Mesenchymal stem cell (in vitro differentiated cells and primary cell): ENCODE measurements at regions not wholly inside any gene's neighbourhood (a gene's known extent, or its start where the extent isn't known, plus 50 kb on each side); places are given as distances from the start of the nearest gene placed in this dataset.

Source experiments
- DNase-seq: peaks from one replicate; pipeline ENCODE4 v3.0.0-alpha.2; 2013
- H2AFZ ChIP-seq: one replicate; pipeline ENCODE4 v1.6.1; 2013; ENCODE audit warnings: low read depth, mild to moderate bottlenecking, control low read depth, inconsistent platforms, low read length, moderate library complexity
- H2AK5ac ChIP-seq: 2 replicates; pipeline ENCODE4 v1.6.1; 2013; ENCODE audit warnings: low read length, moderate library complexity, mild to moderate bottlenecking, inconsistent platforms; ENCODE audit not compliant: severe bottlenecking
- H2BK120ac ChIP-seq: one replicate; pipeline ENCODE4 v1.6.1; 2013; ENCODE audit warnings: low read depth, mild to moderate bottlenecking, inconsistent platforms, low read length, moderate library complexity
- H2BK12ac ChIP-seq, 2 experiments: one replicate each; pipeline ENCODE4 v1.6.1; 2013; ENCODE audit warnings: inconsistent platforms in 2 of 2, low read length in 2 of 2, mild to moderate bottlenecking in 2 of 2, moderate library complexity in 2 of 2, control low read depth in 1 of 2
- H2BK15ac ChIP-seq: one replicate; pipeline ENCODE4 v1.6.1; 2013; ENCODE audit warnings: mild to moderate bottlenecking, low read depth, inconsistent platforms; ENCODE audit not compliant: poor library complexity, severe bottlenecking
- H2BK5ac ChIP-seq: 2 replicates; pipeline ENCODE4 v1.6.1; 2013; ENCODE audit warnings: low read depth, mild to moderate bottlenecking, low read length, control low read depth, inconsistent platforms; ENCODE audit not compliant: poor library complexity, severe bottlenecking
- H3K14ac ChIP-seq, 2 experiments: one replicate each; pipeline ENCODE4 v1.6.1; 2013; ENCODE audit warnings: inconsistent platforms in 2 of 2, low read length in 2 of 2, control low read depth in 1 of 2, mild to moderate bottlenecking in 1 of 2, moderate library complexity in 1 of 2
- H3K18ac ChIP-seq, 2 experiments: one replicate each; pipeline ENCODE4 v1.6.1; 2013; ENCODE audit warnings: inconsistent platforms in 2 of 2, low read length in 2 of 2, control low read depth in 1 of 2, low read depth in 1 of 2, mild to moderate bottlenecking in 1 of 2
- H3K23ac ChIP-seq, 2 experiments: one replicate each; pipeline ENCODE4 v1.6.1; 2013; ENCODE audit warnings: inconsistent platforms in 2 of 2, low read length in 2 of 2, mild to moderate bottlenecking in 2 of 2, moderate library complexity in 2 of 2, control low read depth in 1 of 2
- H3K27ac ChIP-seq: 2 replicates; pipeline ENCODE4 v1.5.1; 2013; ENCODE audit warnings: mild to moderate bottlenecking, moderate library complexity, low read length, control low read depth, inconsistent platforms; ENCODE audit not compliant: poor library complexity, severe bottlenecking
- H3K27me3 ChIP-seq, 2 experiments: 2 replicates each; pipeline versions ENCODE4 v1.6.1 to v1.7.0; 2013; ENCODE audit warnings: low read length in 2 of 2, mild to moderate bottlenecking in 2 of 2, moderate library complexity in 2 of 2, control low read depth in 1 of 2, inconsistent platforms in 1 of 2; ENCODE audit not compliant: control insufficient read depth in 1 of 2, insufficient read depth in 1 of 2
- H3K36me3 ChIP-seq, 2 experiments: 2 replicates each; pipeline versions ENCODE4 v1.6.1 to v1.7.0; 2013; ENCODE audit warnings: low read length in 2 of 2, control low read depth in 1 of 2, inconsistent platforms in 1 of 2, low read depth in 1 of 2, mild to moderate bottlenecking in 1 of 2; ENCODE audit not compliant: insufficient read depth in 2 of 2, control insufficient read depth in 1 of 2
- H3K4ac ChIP-seq, 2 experiments: one replicate each; pipeline ENCODE4 v1.6.1; 2013; ENCODE audit warnings: inconsistent platforms in 2 of 2, low read length in 2 of 2, mild to moderate bottlenecking in 2 of 2, moderate library complexity in 2 of 2, control low read depth in 1 of 2, low read depth in 1 of 2
- H3K4me1 ChIP-seq: 2 replicates; pipeline ENCODE4 v1.6.1; 2013; ENCODE audit warnings: low read depth, low read length, control low read depth; ENCODE audit not compliant: control insufficient read depth, insufficient read depth
- H3K4me2 ChIP-seq: 2 replicates; pipeline ENCODE4 v1.6.1; 2013; ENCODE audit warnings: low read length, mild to moderate bottlenecking, inconsistent platforms; ENCODE audit not compliant: poor library complexity, severe bottlenecking
- H3K4me3 ChIP-seq, 2 experiments: 2 replicates each; pipeline versions ENCODE4 v1.5.1 to v1.7.0; 2013; ENCODE audit warnings: low read length in 2 of 2, mild to moderate bottlenecking in 2 of 2, control low read depth in 1 of 2, low read depth in 1 of 2; ENCODE audit not compliant: insufficient read depth in 1 of 2
- H3K79me1 ChIP-seq: replicated peaks from 2 replicates; pipeline ENCODE4 v1.6.1; 2013; ENCODE audit warnings: mild to moderate bottlenecking, control low read depth, low read length, inconsistent platforms; ENCODE audit not compliant: poor library complexity, severe bottlenecking
- H3K9ac ChIP-seq: 2 replicates; pipeline ENCODE4 v1.7.0; 2013; ENCODE audit warnings: mild to moderate bottlenecking, low read length, moderate library complexity
- H3K9me3 ChIP-seq: 2 replicates; pipeline ENCODE4 v1.7.0; 2013; ENCODE audit warnings: mild to moderate bottlenecking, low read length; ENCODE audit not compliant: control insufficient read depth
- H4K8ac ChIP-seq: one replicate; pipeline ENCODE4 v1.6.1; 2013; ENCODE audit warnings: inconsistent platforms, mild to moderate bottlenecking, low read length, moderate library complexity
- H4K91ac ChIP-seq: one replicate; pipeline ENCODE4 v1.6.1; 2013; ENCODE audit warnings: mild to moderate bottlenecking, low read length, inconsistent platforms
- WGBS: methylation state at CpG from one replicate; pipeline ENCODE4 v1.1.7; 2013; ENCODE audit warnings: mixed read lengths; 5-methylcytosine and 5-hydroxymethylcytosine counted together

DNA sequence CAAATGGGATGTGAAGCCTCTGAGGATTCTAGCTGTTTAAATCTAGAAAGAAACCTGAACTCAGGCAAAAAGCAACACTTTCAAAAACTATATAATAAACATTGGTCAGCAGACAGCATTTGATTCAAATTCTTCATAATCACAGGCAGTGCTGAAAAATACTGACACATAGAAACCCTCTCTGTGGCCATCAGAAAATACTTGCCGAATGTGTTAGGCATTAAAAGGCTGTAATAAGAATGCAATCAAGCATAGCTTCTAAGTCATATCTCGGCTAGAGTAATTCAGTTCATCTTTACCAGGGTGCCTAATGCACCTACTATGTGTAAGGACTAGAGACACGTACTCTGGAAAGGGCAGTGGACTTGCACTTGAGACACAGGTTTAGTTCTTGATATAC, 405.3 kb upstream of the SGCD start:
- H3K18ac ChIP-seq = no peak overlapping the region
- H4K91ac ChIP-seq = no peak overlapping the region
- no peak for DNase-seq

GRCh38 chr5:155923784-155924183, 403.2 kb upstream of the SGCD start:
- H4K8ac ChIP-seq = no peak overlapping the region
- H2AFZ ChIP-seq = no peak overlapping the region
- no peaks in the 10 kb centered on the region for H3K79me1 ChIP-seq
- no peak overlapping the region for H3K4ac ChIP-seq
- no peak overlapping the region for H4K91ac ChIP-seq
- H3K27ac ChIP-seq = no peak overlapping the region
- no peak overlapping the region for H3K4me3 ChIP-seq
- H3K9ac ChIP-seq = no peak overlapping the region
- no peak overlapping the region for H3K14ac ChIP-seq
- peaks cover 2% of the 10 kb centered on the region for H3K4me1 ChIP-seq
- no peak for DNase-seq
- H2BK12ac ChIP-seq = no peak overlapping the region
- no peak overlapping the region for H2BK5ac ChIP-seq
- no peak overlapping the region for H2AK5ac ChIP-seq
- no peak overlapping the region for H3K4me2 ChIP-seq
- H3K23ac ChIP-seq = no peak overlapping the region
- H2BK120ac ChIP-seq = no peak overlapping the region
- WGBS = no CpG with 5 or more reads among the region's 1 CpG
- no peaks in the 10 kb centered on the region for H3K36me3 ChIP-seq
- H3K18ac ChIP-seq = no peak overlapping the region
- H3K9me3 ChIP-seq = no peaks in the 10 kb centered on the region
- H3K27me3 ChIP-seq = no peaks in the 10 kb centered on the region
- H2BK15ac ChIP-seq = no peak overlapping the region

More for the DNA sequence above, 405.3 kb upstream of the SGCD start:
- Histone ChIP-seq H2BK120ac (no peak overlapping the region), H3K4me2 (no peak overlapping the region), H3K23ac (no peak overlapping the region), H2AK5ac (no peak overlapping the region), H3K27ac (peak overlapping the region; percentile 43), H3K14ac (no peak overlapping the region), H3K4me1 (peaks cover 2% of the 10 kb centered on the region), H3K9me3 (no peaks in the 10 kb centered on the region), H2BK5ac (no peak overlapping the region), H3K36me3 (no peaks in the 10 kb centered on the region), H3K4me3 (no peak overlapping the region), H3K4ac (no peak overlapping the region), H2BK15ac (no peak overlapping the region), H4K8ac (no peak overlapping the region), H3K79me1 (no peaks in the 10 kb centered on the region), H3K9ac (no peak overlapping the region), H3K27me3 (no peaks in the 10 kb centered on the region), H2BK12ac (no peak overlapping the region), H2AFZ (no peak overlapping the region)
- WGBS = 58% methylated on average over 2 of the region's 3 CpGs

- H3K4me3 ChIP-seq = no peak overlapping the region
- H2AFZ ChIP-seq = no peak overlapping the region
- no peaks in the 10 kb centered on the region for H3K27me3 ChIP-seq
- H2BK5ac ChIP-seq = peak overlapping the region; percentile 68
- no peak overlapping the region for H4K8ac ChIP-seq
- no peak overlapping the region for H3K4ac ChIP-seq
- WGBS = 92% methylated on average over 1 of the region's 3 CpGs
- no peak overlapping the region for H3K18ac ChIP-seq
- no peak overlapping the region for H4K91ac ChIP-seq
- no peaks in the 10 kb centered on the region for H3K79me1 ChIP-seq
- no peaks in the 10 kb centered on the region for H3K36me3 ChIP-seq
- peak overlapping the region; percentile 85 for H3K27ac ChIP-seq
- H2BK12ac ChIP-seq = no peak overlapping the region
- no peak overlapping the region for H3K23ac ChIP-seq
- no peak overlapping the region for H2AK5ac ChIP-seq
- H2BK120ac ChIP-seq = no peak overlapping the region
- no peak overlapping the region for H3K14ac ChIP-seq
- H3K9ac ChIP-seq = no peak overlapping the region
- H2BK15ac ChIP-seq = no peak overlapping the region
- H3K9me3 ChIP-seq = no peaks in the 10 kb centered on the region
- no peaks in the 10 kb centered on the region for H3K4me1 ChIP-seq
- no peak for DNase-seq
- H3K4me2 ChIP-seq = no peak overlapping the region
These were observed 400.9 kb upstream of the SGCD start for GRCh38 chr5:155926031-155926430.

GRCh38 chr5:155926766-155927165, 400.2 kb upstream of the SGCD start:
- Histone ChIP-seq H2BK120ac (no peak overlapping the region), H3K4me2 (no peak overlapping the region), H2BK12ac (no peak overlapping the region), H3K36me3 (no peaks in the 10 kb centered on the region), H3K4ac (no peak overlapping the region), H2AK5ac (no peak overlapping the region), H3K4me3 (no peak overlapping the region), H3K23ac (no peak overlapping the region), H3K79me1 (no peaks in the 10 kb centered on the region), H3K27ac (peak overlapping the region; percentile 30), H4K8ac (no peak overlapping the region), H3K9ac (no peak overlapping the region), H3K9me3 (no peaks in the 10 kb centered on the region), H4K91ac (no peak overlapping the region), H2AFZ (no peak overlapping the region), H2BK5ac (peak overlapping the region; percentile 35), H3K18ac (no peak overlapping the region), H3K14ac (no peak overlapping the region), H3K27me3 (no peaks in the 10 kb centered on the region), H2BK15ac (no peak overlapping the region), H3K4me1 (no peaks in the 10 kb centered on the region)
- 100% methylated on average over 1 of the region's 2 CpGs for WGBS
- DNase-seq = no peak
